K562 (cell line): ENCODE measurements at regions not wholly inside any gene's neighbourhood (a gene's known extent, or its start where the extent isn't known, plus 50 kb on each side); places are given as distances from the start of the nearest gene placed in this dataset.

ENCODE experiments used
- ATAC-seq: fragments of 200-7000 bp; cut with Tn5 transposase; 3 replicates; pipeline ENCODE4 v1.9.1; 2020; ENCODE audit warnings: moderate library complexity
- BruUV-seq: library from RNA; stranded (reverse); fragments of 400-500 nt; replicated peaks from 2 replicates; lab custom pipeline; 2021; lab: Mats Ljungman, UMichigan
- CTCF ChIA-PET: fragments of 300-600 bp; formaldehyde crosslinking; extraction: SDS; loops from one replicate; lab custom pipeline; 2021; ENCODE audit warnings: low intra/inter-chr PET ratio; lab: Yijun Ruan, JAX
- POLR2A ChIA-PET: fragments of 300-600, 350-650 bp; sonication (Branson Sonifier 250); formaldehyde crosslinking; extraction: SDS; loops from one replicate; lab custom pipeline; 2021; ENCODE audit warnings: antibody characterized with exemption, inconsistent platforms; lab: Yijun Ruan, JAX
- DNase-seq, 4 experiments: peaks; one replicate each; pipeline versions ENCODE4 v3.0.0 to v3.0.0-alpha.2; 2011 to 2018; ENCODE audit warnings: low spot score in 3 of 4, mixed read lengths in 3 of 4; ENCODE audit errors: extremely low read depth in 1 of 4
- FAIRE-seq: peaks from 2 replicates; lab custom pipeline; 2011; peaks lifted over from hg19 to GRCh38; lab: Jason Lieb, UNC
- H2AFZ ChIP-seq: 2 replicates; pipeline ENCODE4 v1.6.0; 2011; ENCODE audit warnings: low read depth, low read length, control low read depth, inconsistent platforms
- H3K27ac ChIP-seq: fragments of 200-600 bp; 3 replicates; pipeline ENCODE4 v1.8.0; 2011; ENCODE audit warnings: low read depth, mild to moderate bottlenecking, control low read depth, inconsistent platforms, low read length, moderate library complexity, mixed read lengths; ENCODE audit errors: extremely low read depth
- H3K27me3 ChIP-seq, 2 experiments: fragments of 300-600 bp in 1 of 2; 2 replicates in 1 of 2; 3 replicates in 1 of 2; pipeline versions ENCODE4 v1.6.0 to v1.8.0; 2011; ENCODE audit warnings: inconsistent platforms in 2 of 2, low read length in 2 of 2, mild to moderate bottlenecking in 1 of 2, mixed read lengths in 1 of 2, moderate library complexity in 1 of 2; ENCODE audit not compliant: control insufficient read depth in 2 of 2, insufficient read depth in 2 of 2
- H3K36me3 ChIP-seq: fragments of 300-600 bp; 3 replicates; pipeline ENCODE4 v1.8.0; 2011; ENCODE audit warnings: mild to moderate bottlenecking, low read length, inconsistent platforms; ENCODE audit not compliant: control insufficient read depth, insufficient read depth
- H3K4me1 ChIP-seq, 2 experiments: fragments of 200-600 bp in 1 of 2; replicated peaks in 1 of 2; 2 replicates in 1 of 2; 3 replicates in 1 of 2; pipeline versions ENCODE4 v1.5.1 to v1.8.0; 2011; ENCODE audit warnings: inconsistent platforms in 2 of 2, low read length in 2 of 2, mild to moderate bottlenecking in 1 of 2, mixed read lengths in 1 of 2, moderate library complexity in 1 of 2; ENCODE audit not compliant: control insufficient read depth in 2 of 2, insufficient read depth in 2 of 2
- H3K4me2 ChIP-seq: 2 replicates; pipeline ENCODE4 v1.6.1; 2011; ENCODE audit warnings: low read length, control low read depth, inconsistent platforms, mixed read lengths; ENCODE audit not compliant: insufficient read depth
- H3K4me3 ChIP-seq: fragments of 200-600 bp; sonication (generic), shearing (Covaris generic); 2 replicates; pipeline ENCODE4 v1.5.1; 2016; ENCODE audit warnings: control low read depth, inconsistent platforms
- H3K79me2 ChIP-seq: fragments of 200-600 bp; 3 replicates; pipeline ENCODE4 v1.8.0; 2011; ENCODE audit warnings: low read length, inconsistent platforms; ENCODE audit not compliant: control insufficient read depth, insufficient read depth
- H3K9ac ChIP-seq, 2 experiments: 2 replicates each; pipeline versions ENCODE4 v1.6.0 to v1.6.1; 2011; ENCODE audit warnings: low read depth in 2 of 2, low read length in 2 of 2, control low read depth in 1 of 2, inconsistent platforms in 1 of 2, mild to moderate bottlenecking in 1 of 2, mixed read lengths in 1 of 2; ENCODE audit not compliant: insufficient read depth in 1 of 2
- H3K9me1 ChIP-seq: one replicate; pipeline ENCODE4 v1.6.0; 2011; ENCODE audit warnings: inconsistent platforms, mild to moderate bottlenecking, low read length, moderate library complexity; ENCODE audit not compliant: control insufficient read depth, insufficient read depth
- H3K9me3 ChIP-seq: replicated peaks from 2 replicates; pipeline ENCODE4 v1.5.1; 2011; ENCODE audit warnings: low read depth, low read length, inconsistent platforms; ENCODE audit not compliant: control insufficient read depth, insufficient read depth
- H4K20me1 ChIP-seq: replicated peaks from 2 replicates; pipeline ENCODE4 v1.6.1; 2011; ENCODE audit warnings: low read length, inconsistent platforms, mixed read lengths; ENCODE audit not compliant: control insufficient read depth, insufficient read depth
- CHCHD3 ChIP-seq: fragments of 250-450 bp; sonication (Bioruptor Pico); IDR thresholded peaks from 2 replicates; pipeline ENCODE4 v2.1.2; 2022; ENCODE audit warnings: mild to moderate bottlenecking
- E2F1 ChIP-seq: sonication (generic); formaldehyde crosslinking; IDR thresholded peaks from 2 replicates; pipeline ENCODE4 v1.8.1; 2023; ENCODE audit warnings: mild to moderate bottlenecking, missing genetic modification reagents, moderate library complexity
- FOXM1 ChIP-seq, 2 experiments: fragments of 450-650 bp in 1 of 2; sonication (generic) in 1 of 2; formaldehyde crosslinking in 1 of 2; IDR thresholded peaks; 2 replicates each; pipeline versions ENCODE4 v1.6.1 to v1.9.0; 2017 to 2022; ENCODE audit warnings: low read depth in 2 of 2, mild to moderate bottlenecking in 2 of 2, missing genetic modification reagents in 1 of 2, moderate library complexity in 1 of 2
- NCOA4 ChIP-seq: fragments of 450-650 bp; IDR thresholded peaks from 2 replicates; pipeline ENCODE4 v1.6.1; 2018; ENCODE audit warnings: mild to moderate bottlenecking; ENCODE audit not compliant: partially characterized antibody
- NR3C1 ChIP-seq: sonication (generic); formaldehyde crosslinking; IDR thresholded peaks from 2 replicates; pipeline ENCODE4 v1.8.1; 2022; ENCODE audit warnings: missing genetic modification reagents
- POLR2A ChIP-seq: fragments of 450-650 bp; conservative IDR thresholded peaks from 2 replicates; pipeline ENCODE4 v1.6.1; 2016
- RERE ChIP-seq: sonication (generic); formaldehyde crosslinking; IDR thresholded peaks from 2 replicates; pipeline ENCODE4 v1.8.0; 2023; ENCODE audit warnings: missing genetic modification reagents, mild to moderate bottlenecking, borderline replicate concordance
- ZNF133 ChIP-seq: fragments of 250-450 bp; sonication (Bioruptor Pico); IDR thresholded peaks from 2 replicates; pipeline ENCODE4 v1.4.0; 2020; ENCODE audit warnings: mild to moderate bottlenecking
- ZNF445 ChIP-seq: fragments of 250-450 bp; sonication (Bioruptor Pico); IDR thresholded peaks from 2 replicates; pipeline ENCODE4 v1.4.0; 2020; ENCODE audit warnings: low read depth, mild to moderate bottlenecking, moderate library complexity
- ZNF518B ChIP-seq: fragments of 250-450 bp; sonication (Bioruptor Pico); IDR thresholded peaks from 2 replicates; pipeline ENCODE4 v1.5.0; 2021; ENCODE audit warnings: mild to moderate bottlenecking, moderate library complexity
- ZNF740 ChIP-seq, 3 experiments: fragments of 200-800 bp in 1 of 3; sonication (Bioruptor generic) in 1 of 3; sonication (generic) in 1 of 3; formaldehyde crosslinking in 1 of 3; IDR thresholded peaks; 2 replicates each; pipeline versions ENCODE4 v1.6.1 to v1.8.0; 2016 to 2022; ENCODE audit warnings: mild to moderate bottlenecking in 2 of 3, missing compliant biosample characterization in 2 of 3, missing genetic modification characterization in 2 of 3, missing genetic modification reagents in 1 of 3
- WGBS: fragments of 100-300 bp; shearing (Covaris generic); methylation state at CpG from one replicate; pipeline ENCODE4 v1.1.6; 2016; ENCODE audit warnings: low coverage, mixed read lengths; ENCODE audit not compliant: insufficient coverage; ENCODE audit errors: missing lambda C conversion rate; 5-methylcytosine and 5-hydroxymethylcytosine counted together
- in situ Hi-C: fragments of 300-500 bp; cut with MboI; formaldehyde crosslinking; loops from 4 replicates; pipeline ENCODE4 v1.15.0; 2018; ENCODE audit warnings: inconsistent platforms, mixed read lengths
- intact Hi-C: fragments of 100-400 bp; cut with micrococcal nuclease; formaldehyde crosslinking; loops from 2 replicates; pipeline ENCODE4 v1.14.2; 2022

- Histone ChIP-seq H3K9me3 (no peaks in the 10 kb centered on the region), H2AFZ (no peak overlapping the region), H3K4me3 (no peak overlapping the region), H3K27ac (no peak overlapping the region), H3K36me3 (no peaks in the 10 kb centered on the region), H4K20me1 (no peaks in the 10 kb centered on the region), H3K27me3 (no peaks in the 10 kb centered on the region), H3K4me2 (no peak overlapping the region), H3K9me1 (no peaks in the 10 kb centered on the region), H3K4me1 (no peaks in the 10 kb centered on the region), H3K9ac (no peak overlapping the region), H3K79me2 (no peaks in the 10 kb centered on the region)
- intact Hi-C loops = no loop called here
- DNase-seq = no peak
- BruUV-seq = no TSS peak
- ChIA-PET CTCF (interaction anchor here (0.6 kb wide), 1 partner anchor 89 kb away, joined by 3 read pairs; no protein-coding TSS in a partner anchor), POLR2A (no interaction called here)
- no peak for ATAC-seq
- 0% methylated on average over 2 of the region's 2 CpGs for WGBS
- FAIRE-seq = no peak
- in situ Hi-C loops = no loop called here
- TF ChIP-seq FOXM1 (IDR thresholded peaks at IDR 0.05; ENCODE audit: low read depth) (no peak), FOXM1 (CRISPR knock-in tag; IDR thresholded peaks at IDR 0.05; ENCODE audit: low read depth) (no peak), ZNF133 (no peak), RERE (CRISPR knock-in tag) (no peak), NCOA4 (no peak), ZNF518B (no peak), CHCHD3 (CRISPR knock-in tag) (no peak), ZNF740 (CRISPR knock-in tag; IDR thresholded peaks at IDR 0.05) (no peak), ZNF740 (tag; IDR thresholded peaks at IDR 0.05) (no peak), POLR2A (no peak), NR3C1 (CRISPR knock-in tag) (no peak), E2F1 (CRISPR knock-in tag) (no peak), ZNF445 (no peak)
These were observed 122.5 kb upstream of the GAP43 start for GRCh38 chr3:115500795-115501194.
